ENCODE measurements at regions not wholly inside any gene's neighbourhood (a gene's known extent, or its start where the extent isn't known, plus 50 kb on each side); places are given as distances from the start of the nearest gene placed in this dataset.

GRCh38 chr3:103349760-103350159 is 914.9 kb downstream of the ZPLD1 start:
- H3K4me1 ChIP-seq (ENCODE audit: insufficient read depth), result no peaks in the 10 kb centered on the region
- no peak for TF ChIP-seq EZH2phosphoT487 (IDR thresholded peaks at IDR 0.05; ENCODE audit: low read depth, severe bottlenecking, unreplicated experiment)
- TF ChIP-seq EZH2 (IDR thresholded peaks at IDR 0.05; ENCODE audit: borderline replicate concordance), result no peak
- TF ChIP-seq CTCF (IDR thresholded peaks at IDR 0.05; ENCODE audit: poor library complexity), result no peak
- H3K4me2 ChIP-seq, result no peak overlapping the region
- H3K4me3 ChIP-seq, result no peak overlapping the region
- no peaks in the 10 kb centered on the region for H3K27me3 ChIP-seq
- H3K9me2 ChIP-seq (replicated peaks; ENCODE audit: insufficient read depth), result no peaks in the 10 kb centered on the region
- H3K27ac ChIP-seq, result no peak overlapping the region
- no peaks in the 10 kb centered on the region for H3K36me3 ChIP-seq (replicated peaks; ENCODE audit: insufficient read depth, low read depth)
- H2AFZ ChIP-seq, result no peak overlapping the region
- H4K20me1 ChIP-seq (ENCODE audit: insufficient read depth, poor library complexity, severe bottlenecking), result no peaks in the 10 kb centered on the region
- H3K9me3 ChIP-seq (ENCODE audit: low read depth), result no peaks in the 10 kb centered on the region
- DNase-seq (ENCODE audit: low spot score), result no peak
- WGBS (ENCODE audit: low lambda C conversion rate, missing lambda C conversion rate), result 88% methylated on average over 4 of the region's 4 CpGs
- H3K79me2 ChIP-seq, result no peaks in the 10 kb centered on the region

- Histone ChIP-seq H2AFZ (no peak overlapping the region), H3K27me3 (no peaks in the 10 kb centered on the region), H4K20me1 (ENCODE audit: insufficient read depth, poor library complexity, severe bottlenecking) (no peaks in the 10 kb centered on the region), H3K79me2 (no peaks in the 10 kb centered on the region), H3K9me2 (replicated peaks; ENCODE audit: insufficient read depth) (no peaks in the 10 kb centered on the region), H3K36me3 (replicated peaks; ENCODE audit: insufficient read depth, low read depth) (no peaks in the 10 kb centered on the region), H3K9me3 (ENCODE audit: low read depth) (no peaks in the 10 kb centered on the region), H3K4me1 (ENCODE audit: insufficient read depth) (no peaks in the 10 kb centered on the region), H3K27ac (no peak overlapping the region), H3K4me2 (no peak overlapping the region), H3K4me3 (no peak overlapping the region)
- WGBS (ENCODE audit: low lambda C conversion rate, missing lambda C conversion rate), result 56% methylated on average over 1 of the region's 1 CpG
- TF ChIP-seq CTCF (IDR thresholded peaks at IDR 0.05; ENCODE audit: poor library complexity), result no peak
- TF ChIP-seq EZH2 (IDR thresholded peaks at IDR 0.05; ENCODE audit: borderline replicate concordance), result no peak
- no peak for TF ChIP-seq EZH2phosphoT487 (IDR thresholded peaks at IDR 0.05; ENCODE audit: low read depth, severe bottlenecking, unreplicated experiment)
- no peak for DNase-seq (ENCODE audit: low spot score)
These were observed 930.7 kb downstream of the ZPLD1 start for GRCh38 chr3:103365467-103365866.

DNA sequence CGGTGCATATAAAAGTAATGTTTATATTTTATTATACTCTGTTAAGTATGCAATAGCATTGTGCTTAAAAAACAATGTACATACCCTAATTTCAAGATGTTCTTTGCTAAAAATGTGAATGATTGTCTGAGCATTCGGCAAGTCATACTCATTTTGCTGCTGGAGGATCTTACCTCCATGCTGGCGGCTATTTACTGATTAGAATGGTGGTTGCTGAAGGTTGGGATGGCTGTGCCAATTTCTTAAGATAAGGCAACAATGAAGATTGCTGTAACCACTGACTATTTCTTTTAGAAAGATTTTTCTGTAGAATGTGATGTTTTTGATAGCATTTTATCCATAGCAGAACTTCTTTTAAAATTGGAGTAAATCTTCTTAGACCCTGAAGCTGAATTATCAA is 932.7 kb downstream of the ZPLD1 start:
- Histone ChIP-seq H3K27me3 (no peaks in the 10 kb centered on the region), H2AFZ (no peak overlapping the region), H3K4me1 (ENCODE audit: insufficient read depth) (no peaks in the 10 kb centered on the region), H3K4me3 (no peak overlapping the region), H3K79me2 (no peaks in the 10 kb centered on the region), H3K27ac (no peak overlapping the region), H3K4me2 (no peak overlapping the region), H4K20me1 (ENCODE audit: insufficient read depth, poor library complexity, severe bottlenecking) (no peaks in the 10 kb centered on the region), H3K9me3 (ENCODE audit: low read depth) (no peaks in the 10 kb centered on the region), H3K36me3 (replicated peaks; ENCODE audit: insufficient read depth, low read depth) (no peaks in the 10 kb centered on the region), H3K9me2 (replicated peaks; ENCODE audit: insufficient read depth) (no peaks in the 10 kb centered on the region)
- WGBS (ENCODE audit: low lambda C conversion rate, missing lambda C conversion rate), result 89% methylated on average over 3 of the region's 3 CpGs
- no peak for TF ChIP-seq CTCF (IDR thresholded peaks at IDR 0.05; ENCODE audit: poor library complexity)
- no peak for TF ChIP-seq EZH2phosphoT487 (IDR thresholded peaks at IDR 0.05; ENCODE audit: low read depth, severe bottlenecking, unreplicated experiment)
- TF ChIP-seq EZH2 (IDR thresholded peaks at IDR 0.05; ENCODE audit: borderline replicate concordance), result no peak
- DNase-seq (ENCODE audit: low spot score), result no peak

DNA sequence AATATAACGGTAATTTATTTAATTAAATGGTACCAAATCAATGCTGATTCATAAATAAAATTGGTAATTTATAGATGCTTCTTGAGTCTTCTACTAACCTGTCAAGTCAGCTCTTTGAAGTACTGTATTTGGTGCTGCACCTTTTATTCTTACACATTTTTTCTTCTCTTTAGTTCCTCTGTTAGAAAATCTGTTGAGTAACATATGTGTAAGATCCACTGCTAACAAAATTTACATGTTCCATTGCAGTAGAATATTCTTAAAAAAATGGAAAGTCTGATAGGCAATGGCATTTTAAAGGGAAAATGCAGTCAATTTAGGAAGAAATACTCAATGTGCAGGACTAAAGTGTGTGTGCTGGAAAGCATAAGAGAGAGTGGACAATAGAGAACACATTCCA is 936.6 kb downstream of the ZPLD1 start:
- Histone ChIP-seq H2AFZ (no peak overlapping the region), H3K27ac (no peak overlapping the region), H3K9me2 (replicated peaks; ENCODE audit: insufficient read depth) (no peaks in the 10 kb centered on the region), H4K20me1 (ENCODE audit: insufficient read depth, poor library complexity, severe bottlenecking) (no peaks in the 10 kb centered on the region), H3K4me1 (ENCODE audit: insufficient read depth) (no peaks in the 10 kb centered on the region), H3K4me2 (no peak overlapping the region), H3K36me3 (replicated peaks; ENCODE audit: insufficient read depth, low read depth) (no peaks in the 10 kb centered on the region), H3K9me3 (ENCODE audit: low read depth) (no peaks in the 10 kb centered on the region), H3K27me3 (no peaks in the 10 kb centered on the region), H3K4me3 (no peak overlapping the region), H3K79me2 (no peaks in the 10 kb centered on the region)
- TF ChIP-seq EZH2 (IDR thresholded peaks at IDR 0.05; ENCODE audit: borderline replicate concordance) (no peak), CTCF (IDR thresholded peaks at IDR 0.05; ENCODE audit: poor library complexity) (no peak), EZH2phosphoT487 (IDR thresholded peaks at IDR 0.05; ENCODE audit: low read depth, severe bottlenecking, unreplicated experiment) (no peak)
- no peak for DNase-seq (ENCODE audit: low spot score)
- 72% methylated on average over 1 of the region's 1 CpG for WGBS (ENCODE audit: low lambda C conversion rate, missing lambda C conversion rate)
